Astrocyte (in vitro differentiated cells and primary cell): ENCODE measurements at regions not wholly inside any gene's neighbourhood (a gene's known extent, or its start where the extent isn't known, plus 50 kb on each side); places are given as distances from the start of the nearest gene placed in this dataset.
"Not testable (repeated sequence)": the region's sequence is repeated elsewhere in the genome, so short reads cannot be mapped to it uniquely, and the experiment has no call there.

ENCODE experiments used
- DNase-seq: peaks from one replicate; pipeline ENCODE4 v3.0.0-alpha.2; 2010; ENCODE audit warnings: low read depth
- FAIRE-seq: peaks from 2 replicates; lab custom pipeline; 2011; peaks lifted over from hg19 to GRCh38; lab: Jason Lieb, UNC
- H2AFZ ChIP-seq: 2 replicates; pipeline ENCODE4 v1.6.0; 2012; ENCODE audit warnings: low read depth, low read length, inconsistent platforms
- H3K27ac ChIP-seq: 2 replicates; pipeline ENCODE4 v1.5.1; 2011; ENCODE audit warnings: low read depth, low read length, inconsistent platforms
- H3K27me3 ChIP-seq: 2 replicates; pipeline ENCODE4 v1.6.0; 2011; ENCODE audit warnings: low read length, inconsistent platforms; ENCODE audit not compliant: insufficient read depth
- H3K36me3 ChIP-seq: 2 replicates; pipeline ENCODE4 v1.5.1; 2011; ENCODE audit warnings: low read length, inconsistent platforms; ENCODE audit not compliant: insufficient read depth
- H3K4me1 ChIP-seq: 2 replicates; pipeline ENCODE4 v1.5.1; 2011; ENCODE audit warnings: low read length, inconsistent platforms; ENCODE audit not compliant: insufficient read depth
- H3K4me2 ChIP-seq: 2 replicates; pipeline ENCODE4 v1.6.0; 2012; ENCODE audit warnings: low read length, inconsistent platforms
- H3K4me3 ChIP-seq: 2 replicates; pipeline ENCODE4 v1.5.1; 2011; ENCODE audit warnings: low read depth, mild to moderate bottlenecking, low read length, inconsistent platforms; ENCODE audit not compliant: insufficient read depth
- H3K79me2 ChIP-seq: 2 replicates; pipeline ENCODE4 v1.6.0; 2012; ENCODE audit warnings: mild to moderate bottlenecking, low read length, inconsistent platforms; ENCODE audit not compliant: insufficient read depth
- H3K9ac ChIP-seq: 2 replicates; pipeline ENCODE4 v1.6.0; 2012; ENCODE audit warnings: mild to moderate bottlenecking, low read length, inconsistent platforms
- H3K9me3 ChIP-seq: 2 replicates; pipeline ENCODE4 v1.5.1; 2012; ENCODE audit warnings: low read depth, mild to moderate bottlenecking, low read length, inconsistent platforms; ENCODE audit not compliant: insufficient read depth
- H4K20me1 ChIP-seq: 2 replicates; pipeline ENCODE4 v1.6.0; 2012; ENCODE audit warnings: low read length, inconsistent platforms; ENCODE audit not compliant: insufficient read depth
- H3K27ac Mint-ChIP-seq: one replicate; pipeline ENCODE4 v1.8.0; 2021; ENCODE audit warnings: mild to moderate bottlenecking, mixed read lengths; ENCODE audit not compliant: unreplicated experiment
- H3K27me3 Mint-ChIP-seq: one replicate; pipeline ENCODE4 v1.8.0; 2021; ENCODE audit warnings: low read depth, mixed read lengths; ENCODE audit not compliant: unreplicated experiment
- H3K36me3 Mint-ChIP-seq: one replicate; pipeline ENCODE4 v1.8.0; 2021; ENCODE audit warnings: low read depth, mixed read lengths; ENCODE audit not compliant: unreplicated experiment
- H3K4me1 Mint-ChIP-seq: one replicate; pipeline ENCODE4 v1.8.0; 2021; ENCODE audit warnings: low read depth, mixed read lengths; ENCODE audit not compliant: unreplicated experiment
- H3K4me3 Mint-ChIP-seq: one replicate; pipeline ENCODE4 v1.8.0; 2021; ENCODE audit warnings: mild to moderate bottlenecking, moderate library complexity, mixed read lengths; ENCODE audit not compliant: unreplicated experiment
- H3K9me3 Mint-ChIP-seq: one replicate; pipeline ENCODE4 v1.8.0; 2021; ENCODE audit warnings: mild to moderate bottlenecking, mixed read lengths; ENCODE audit not compliant: unreplicated experiment
- EZH2 ChIP-seq: IDR thresholded peaks from 2 replicates; pipeline ENCODE4 v1.6.1; 2012; ENCODE audit warnings: mild to moderate bottlenecking, low read length, inconsistent platforms; ENCODE audit not compliant: insufficient read depth
- TF ChIP-seq, protein P1 (sequence below): IDR thresholded peaks from 2 replicates; pipeline ENCODE4 v1.5.1; 2011; ENCODE audit warnings: low read depth, mild to moderate bottlenecking, inconsistent platforms, low read length, moderate library complexity; ENCODE audit not compliant: insufficient read depth

GRCh38 chr1:148367596-148367995 is 115.5 kb downstream of the PPIAL4G start:
- H3K36me3 ChIP-seq, result no peaks in the 10 kb centered on the region
- H3K79me2 ChIP-seq, result no peaks in the 10 kb centered on the region
- no peak overlapping the region for H3K4me3 Mint-ChIP-seq
- TF ChIP-seq, protein P1, sequence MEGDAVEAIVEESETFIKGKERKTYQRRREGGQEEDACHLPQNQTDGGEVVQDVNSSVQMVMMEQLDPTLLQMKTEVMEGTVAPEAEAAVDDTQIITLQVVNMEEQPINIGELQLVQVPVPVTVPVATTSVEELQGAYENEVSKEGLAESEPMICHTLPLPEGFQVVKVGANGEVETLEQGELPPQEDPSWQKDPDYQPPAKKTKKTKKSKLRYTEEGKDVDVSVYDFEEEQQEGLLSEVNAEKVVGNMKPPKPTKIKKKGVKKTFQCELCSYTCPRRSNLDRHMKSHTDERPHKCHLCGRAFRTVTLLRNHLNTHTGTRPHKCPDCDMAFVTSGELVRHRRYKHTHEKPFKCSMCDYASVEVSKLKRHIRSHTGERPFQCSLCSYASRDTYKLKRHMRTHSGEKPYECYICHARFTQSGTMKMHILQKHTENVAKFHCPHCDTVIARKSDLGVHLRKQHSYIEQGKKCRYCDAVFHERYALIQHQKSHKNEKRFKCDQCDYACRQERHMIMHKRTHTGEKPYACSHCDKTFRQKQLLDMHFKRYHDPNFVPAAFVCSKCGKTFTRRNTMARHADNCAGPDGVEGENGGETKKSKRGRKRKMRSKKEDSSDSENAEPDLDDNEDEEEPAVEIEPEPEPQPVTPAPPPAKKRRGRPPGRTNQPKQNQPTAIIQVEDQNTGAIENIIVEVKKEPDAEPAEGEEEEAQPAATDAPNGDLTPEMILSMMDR, result no peak
- TF ChIP-seq EZH2, result no peak
- DNase-seq, result no peak
- no peak overlapping the region for H3K27ac ChIP-seq
- no peaks in the 10 kb centered on the region for H3K9me3 ChIP-seq
- no peak overlapping the region for H2AFZ ChIP-seq
- peaks cover 21% of the 10 kb centered on the region for H3K4me1 Mint-ChIP-seq
- peaks cover 2% of the 10 kb centered on the region for H3K36me3 Mint-ChIP-seq
- no peak overlapping the region for H3K4me2 ChIP-seq
- H3K27ac Mint-ChIP-seq, result no peak overlapping the region
- no peak for FAIRE-seq
- no peaks in the 10 kb centered on the region for H3K27me3 ChIP-seq
- peaks cover 6% of the 10 kb centered on the region for H3K27me3 Mint-ChIP-seq
- no peak overlapping the region for H3K9ac ChIP-seq
- H3K4me3 ChIP-seq, result no peak overlapping the region
- H3K9me3 Mint-ChIP-seq, result peaks cover 3% of the 10 kb centered on the region
- H4K20me1 ChIP-seq, result no peaks in the 10 kb centered on the region
- H3K4me1 ChIP-seq, result peaks cover 16% of the 10 kb centered on the region

DNA sequence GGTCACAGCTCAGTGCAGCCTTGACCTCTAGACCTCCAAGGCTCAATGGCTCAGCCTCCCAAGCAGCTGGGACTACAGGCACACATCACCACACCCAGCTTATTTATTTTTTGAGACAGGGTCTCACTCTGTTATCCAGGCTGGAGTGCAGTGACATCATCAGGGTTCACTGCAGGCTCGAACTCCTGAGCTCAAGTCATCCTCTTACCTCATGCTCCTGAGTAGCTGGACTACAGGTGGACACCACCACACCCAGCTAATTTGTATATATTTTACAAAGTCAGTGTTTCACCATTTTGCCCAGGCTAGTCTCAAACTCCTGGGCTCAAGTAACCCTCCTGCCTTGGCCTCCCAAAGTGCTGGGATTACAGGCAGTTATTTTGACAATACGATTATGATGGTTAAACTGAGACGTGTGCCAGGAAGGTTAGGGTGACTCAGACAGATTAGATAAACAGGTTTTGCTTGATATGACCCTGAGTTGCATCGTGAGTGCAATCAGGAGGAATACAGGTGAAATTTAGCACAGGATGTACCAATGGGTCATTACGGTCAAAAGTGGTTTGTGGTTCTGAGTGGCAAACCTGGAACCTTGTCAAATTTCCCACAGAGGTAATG is 116.9 kb downstream of the PPIAL4G start:
- H3K4me1 ChIP-seq, result peaks cover 16% of the 10 kb centered on the region
- not testable (repeated sequence) for H3K9me3 Mint-ChIP-seq, H4K20me1 ChIP-seq, FAIRE-seq, H3K4me3 Mint-ChIP-seq, H2AFZ ChIP-seq, DNase-seq, H3K27me3 ChIP-seq, H3K27ac Mint-ChIP-seq, H3K9me3 ChIP-seq, H3K27ac ChIP-seq, H3K9ac ChIP-seq, H3K4me2 ChIP-seq, H3K36me3 Mint-ChIP-seq, H3K4me3 ChIP-seq, H3K36me3 ChIP-seq, H3K79me2 ChIP-seq
- Mint-ChIP-seq H3K4me1 (peaks cover 11% of the 10 kb centered on the region), H3K27me3 (peaks cover 16% of the 10 kb centered on the region)

- peaks cover 17% of the 10 kb centered on the region for H3K4me1 ChIP-seq
- not testable (repeated sequence) for H3K4me3 ChIP-seq, H3K27me3 ChIP-seq, H3K9me3 ChIP-seq, H2AFZ ChIP-seq, H3K4me2 ChIP-seq, H3K9me3 Mint-ChIP-seq, H3K27ac Mint-ChIP-seq, H4K20me1 ChIP-seq, H3K36me3 Mint-ChIP-seq, H3K4me3 Mint-ChIP-seq, H3K79me2 ChIP-seq, FAIRE-seq, DNase-seq, H3K27ac ChIP-seq, H3K36me3 ChIP-seq, H3K9ac ChIP-seq
- peaks cover 11% of the 10 kb centered on the region for H3K4me1 Mint-ChIP-seq
- H3K27me3 Mint-ChIP-seq, result peaks cover 20% of the 10 kb centered on the region
Observed at GRCh38 chr1:148365151-148365550, 118.0 kb downstream of the PPIAL4G start.

GRCh38 chr1:148363979-148364378 is 119.1 kb downstream of the PPIAL4G start:
- H3K9me3 ChIP-seq, H3K27me3 ChIP-seq, H4K20me1 ChIP-seq, H3K79me2 ChIP-seq, H3K9ac ChIP-seq, H3K36me3 Mint-ChIP-seq, H3K27ac Mint-ChIP-seq, H3K4me3 ChIP-seq, H2AFZ ChIP-seq, H3K9me3 Mint-ChIP-seq, DNase-seq, H3K36me3 ChIP-seq, H3K4me2 ChIP-seq, H3K4me3 Mint-ChIP-seq, H3K27ac ChIP-seq, FAIRE-seq: not testable (repeated sequence)
- H3K27me3 Mint-ChIP-seq, result peaks cover 20% of the 10 kb centered on the region
- peaks cover 11% of the 10 kb centered on the region for H3K4me1 Mint-ChIP-seq
- H3K4me1 ChIP-seq, result peaks cover 17% of the 10 kb centered on the region
